ENCODE measurements at regions not wholly inside any gene's neighbourhood (a gene's known extent, or its start where the extent isn't known, plus 50 kb on each side); places are given as distances from the start of the nearest gene placed in this dataset.

- TF ChIP-seq POLR2A (IDR thresholded peaks at IDR 0.05) (no peak), CTCF (IDR thresholded peaks at IDR 0.05) (no peak)
Measured at GRCh38 chr4:129974730-129975129, 878.8 kb downstream of the C4orf33 start.
